Tibial artery (tissue), 4 donors: ENCODE measurements at regions not wholly inside any gene's neighbourhood (a gene's known extent, or its start where the extent isn't known, plus 50 kb on each side); places are given as distances from the start of the nearest gene placed in this dataset.
A peak's percentile ranks its signal among the peaks of the same experiment; 100 is the strongest.

Source experiments
- DNase-seq, 2 donors: peaks; one replicate each; pipeline ENCODE4 v3.0.0-alpha.2; 2019
- H3K27ac ChIP-seq, 2 donors: fragments of 200-600 bp; sonication (generic) in 1 of 2; 1 replicate in 1 of 2; 2 replicates in 1 of 2; pipeline ENCODE4 v1.5.1; 2018 to 2019; ENCODE audit warnings: mild to moderate bottlenecking in 1 of 2
- H3K27me3 ChIP-seq, 2 donors: fragments of 200-600 bp; sonication (generic) in 1 of 2; one replicate each; pipeline versions ENCODE4 v1.5.1 to v1.6.0; 2016 to 2019
- H3K36me3 ChIP-seq, 3 donors: fragments of 200-600 bp; sonication (generic) in 2 of 3; one replicate each; pipeline ENCODE4 v1.5.1; 2016 to 2019; ENCODE audit warnings: mild to moderate bottlenecking in 2 of 3
- H3K4me1 ChIP-seq, 4 donors: fragments of 200-600 bp; sonication (generic) in 2 of 4; 1 replicate in 3 of 4; 2 replicates in 1 of 4; pipeline ENCODE4 v1.5.1; 2016 to 2019
- H3K4me3 ChIP-seq, 2 donors: fragments of 200-600 bp; sonication (generic) in 1 of 2; 1 replicate in 1 of 2; 2 replicates in 1 of 2; pipeline ENCODE4 v1.5.1; 2018 to 2019; ENCODE audit warnings: mild to moderate bottlenecking in 2 of 2
- H3K9me3 ChIP-seq, 3 donors: fragments of 200-600 bp; sonication (generic) in 1 of 3; one replicate each; pipeline ENCODE4 v1.5.1; 2016 to 2019
- intact Hi-C: fragments of 100-400 bp; cut with DNase I; formaldehyde crosslinking; loops from one replicate; pipeline ENCODE4 v1.15.0; 2023; ENCODE audit warnings: low total_unique reads
- TF ChIP-seq, protein P1 (sequence below), 2 experiments: fragments of 200-600 bp in 1 of 2; fragments of 450-650 bp in 1 of 2; IDR thresholded peaks; one replicate each; pipeline ENCODE4 v1.5.1; 2017 to 2019; ENCODE audit warnings: antibody characterized with exemption in 2 of 2, mild to moderate bottlenecking in 1 of 2, moderate library complexity in 1 of 2

GRCh38 chr22:47630741-47631534, 868.5 kb downstream of the TBC1D22A start:
- no peak overlapping the region for H3K27ac ChIP-seq
- no peaks in the 10 kb centered on the region for H3K9me3 ChIP-seq
- peaks cover 0 to 3% of the 10 kb centered on the region in 2 donors for H3K27me3 ChIP-seq
- DNase-seq, result no peak
- H3K36me3 ChIP-seq, result no peaks in the 10 kb centered on the region
- H3K4me3 ChIP-seq, result no peak overlapping the region
- intact Hi-C loops, result no loop called here
- H3K4me1 ChIP-seq, result no peaks in the 10 kb centered on the region
- TF ChIP-seq, protein P1, sequence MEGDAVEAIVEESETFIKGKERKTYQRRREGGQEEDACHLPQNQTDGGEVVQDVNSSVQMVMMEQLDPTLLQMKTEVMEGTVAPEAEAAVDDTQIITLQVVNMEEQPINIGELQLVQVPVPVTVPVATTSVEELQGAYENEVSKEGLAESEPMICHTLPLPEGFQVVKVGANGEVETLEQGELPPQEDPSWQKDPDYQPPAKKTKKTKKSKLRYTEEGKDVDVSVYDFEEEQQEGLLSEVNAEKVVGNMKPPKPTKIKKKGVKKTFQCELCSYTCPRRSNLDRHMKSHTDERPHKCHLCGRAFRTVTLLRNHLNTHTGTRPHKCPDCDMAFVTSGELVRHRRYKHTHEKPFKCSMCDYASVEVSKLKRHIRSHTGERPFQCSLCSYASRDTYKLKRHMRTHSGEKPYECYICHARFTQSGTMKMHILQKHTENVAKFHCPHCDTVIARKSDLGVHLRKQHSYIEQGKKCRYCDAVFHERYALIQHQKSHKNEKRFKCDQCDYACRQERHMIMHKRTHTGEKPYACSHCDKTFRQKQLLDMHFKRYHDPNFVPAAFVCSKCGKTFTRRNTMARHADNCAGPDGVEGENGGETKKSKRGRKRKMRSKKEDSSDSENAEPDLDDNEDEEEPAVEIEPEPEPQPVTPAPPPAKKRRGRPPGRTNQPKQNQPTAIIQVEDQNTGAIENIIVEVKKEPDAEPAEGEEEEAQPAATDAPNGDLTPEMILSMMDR (IDR thresholded peaks at IDR 0.05), result no peak

GRCh38 chr22:47629791-47630655, 867.6 kb downstream of the TBC1D22A start:
- no peak for DNase-seq
- H3K27ac ChIP-seq, result no peak overlapping the region
- intact Hi-C loops, result no loop called here
- H3K9me3 ChIP-seq, result no peaks in the 10 kb centered on the region
- TF ChIP-seq, protein P1 (IDR thresholded peaks at IDR 0.05), result no peak
- H3K36me3 ChIP-seq, result no peaks in the 10 kb centered on the region
- no peak overlapping the region for H3K4me3 ChIP-seq
- H3K27me3 ChIP-seq, result peaks cover 0 to 3% of the 10 kb centered on the region in 2 donors
- no peaks in the 10 kb centered on the region for H3K4me1 ChIP-seq

- peaks cover 0 to 3% of the 10 kb centered on the region in 2 donors for H3K27me3 ChIP-seq
- TF ChIP-seq, protein P1 (IDR thresholded peaks at IDR 0.05), result no peak
- H3K4me1 ChIP-seq, result no peaks in the 10 kb centered on the region
- H3K36me3 ChIP-seq, result no peaks in the 10 kb centered on the region
- no peaks in the 10 kb centered on the region for H3K9me3 ChIP-seq
- peak in 1 of 2 donors; percentile 37 for DNase-seq
- intact Hi-C loops, result no loop called here
- H3K4me3 ChIP-seq, result no peak overlapping the region
- H3K27ac ChIP-seq, result no peak overlapping the region
Measured at GRCh38 chr22:47629273-47629711, 866.8 kb downstream of the TBC1D22A start.

DNA sequence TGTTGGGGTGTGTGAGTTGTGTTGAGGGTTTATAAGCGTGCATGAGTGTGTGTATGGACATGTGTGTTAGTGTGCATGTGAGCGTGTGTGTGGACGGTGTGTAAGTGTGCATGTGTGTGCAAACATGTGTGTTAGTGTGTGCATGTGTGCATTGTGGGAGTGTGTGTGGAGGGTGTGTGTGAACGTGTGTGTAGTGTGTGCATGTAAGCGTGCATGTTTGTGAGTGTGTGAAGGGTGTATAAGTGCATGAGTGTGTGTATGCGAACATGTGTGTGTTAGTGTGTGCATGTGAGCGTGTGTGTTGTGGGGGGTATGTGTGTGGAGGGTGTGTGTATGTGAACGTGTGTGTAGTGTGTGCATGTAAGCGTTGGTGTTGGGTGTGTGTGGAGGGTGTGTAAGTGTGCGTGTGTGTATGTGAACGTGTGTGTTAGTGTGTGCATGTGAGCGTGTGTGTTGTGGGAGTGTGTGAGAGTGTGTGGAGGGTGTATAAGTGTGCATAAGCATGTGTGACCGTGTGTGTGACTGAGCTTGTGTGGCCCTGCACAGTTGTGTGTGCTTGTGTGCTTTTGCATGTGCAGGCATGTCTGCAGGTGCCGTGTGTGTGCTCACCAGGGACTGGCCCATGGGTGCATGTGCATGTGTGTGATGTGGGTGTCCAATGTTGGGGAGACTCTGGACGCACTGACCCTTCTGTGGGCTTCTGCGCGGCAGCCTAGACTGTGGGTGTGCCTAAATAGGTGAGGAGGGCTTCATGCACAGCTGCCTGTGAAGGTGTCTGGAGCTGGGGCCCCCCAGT, 866.2 kb downstream of the TBC1D22A start:
- peaks cover 0 to 5% of the 10 kb centered on the region in 2 donors for H3K27me3 ChIP-seq
- no peak for DNase-seq

More for the DNA sequence above, 866.2 kb downstream of the TBC1D22A start:
- Histone ChIP-seq H3K9me3 (no peaks in the 10 kb centered on the region), H3K36me3 (no peaks in the 10 kb centered on the region), H3K27ac (no peak overlapping the region), H3K4me1 (no peaks in the 10 kb centered on the region), H3K4me3 (no peak overlapping the region)
- intact Hi-C loops, result no loop called here
- TF ChIP-seq, protein P1 (IDR thresholded peaks at IDR 0.05), result no peak
